IPS-NIHi11 (cell line): ENCODE measurements at regions not wholly inside any gene's neighbourhood (a gene's known extent, or its start where the extent isn't known, plus 50 kb on each side); places are given as distances from the start of the nearest gene placed in this dataset.

Experiments
- DNase-seq: peaks from one replicate; pipeline ENCODE4 v3.0.0; 2012; ENCODE audit warnings: mixed read lengths, low spot score

DNA sequence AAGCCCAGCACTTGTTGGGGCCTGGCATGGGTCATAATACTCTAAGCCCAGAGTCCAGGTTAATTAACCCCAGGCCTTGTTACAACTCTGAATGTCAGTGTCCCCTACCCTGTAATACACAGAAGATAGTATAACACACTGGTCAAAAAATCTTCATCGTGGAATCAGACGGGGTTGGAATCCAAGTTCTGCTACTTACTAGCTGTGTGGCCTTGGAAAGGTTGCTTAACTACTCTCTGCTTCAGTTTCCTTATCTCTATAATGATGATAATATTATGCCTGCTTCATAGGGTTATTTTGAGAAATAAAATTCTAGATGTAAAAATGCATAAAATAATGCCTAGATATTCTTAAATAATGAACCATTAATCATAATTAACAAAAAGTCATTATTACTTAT is 77.8 kb upstream of the CTTNBP2NL start:
- no peak for DNase-seq

DNA sequence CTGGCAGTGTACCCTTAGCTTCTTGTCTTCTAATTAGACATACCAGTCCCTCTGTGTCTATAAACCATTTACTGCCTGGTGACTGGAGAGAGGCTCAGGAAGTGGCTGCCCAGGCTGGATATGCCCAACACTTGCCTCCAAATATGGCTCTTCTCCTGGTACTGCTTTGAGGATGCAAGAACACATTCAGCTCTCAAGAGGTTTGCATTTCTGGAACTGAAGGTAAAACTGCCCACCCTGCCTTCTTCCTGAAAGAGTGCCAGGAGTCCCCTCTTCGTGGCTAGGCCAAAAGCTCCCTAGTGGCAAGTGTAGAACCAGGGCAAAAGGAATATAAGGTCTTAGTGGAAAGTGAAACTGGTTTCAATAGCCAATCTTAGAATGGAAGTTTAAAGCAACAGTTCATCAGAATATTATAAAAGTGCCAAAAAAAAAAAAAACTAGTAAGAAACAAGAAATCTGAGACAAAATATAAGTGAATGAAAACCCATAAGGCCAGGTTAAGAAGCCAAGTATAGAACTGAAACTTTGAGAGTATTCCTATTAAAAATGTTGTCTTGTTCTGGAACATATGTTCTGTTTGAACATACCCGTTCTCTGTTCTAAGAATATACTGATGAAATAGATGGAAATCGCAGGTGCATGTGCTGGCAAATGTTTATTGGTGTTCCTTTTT is 77.2 kb upstream of the CTTNBP2NL start:
- DNase-seq, result no peak

DNA sequence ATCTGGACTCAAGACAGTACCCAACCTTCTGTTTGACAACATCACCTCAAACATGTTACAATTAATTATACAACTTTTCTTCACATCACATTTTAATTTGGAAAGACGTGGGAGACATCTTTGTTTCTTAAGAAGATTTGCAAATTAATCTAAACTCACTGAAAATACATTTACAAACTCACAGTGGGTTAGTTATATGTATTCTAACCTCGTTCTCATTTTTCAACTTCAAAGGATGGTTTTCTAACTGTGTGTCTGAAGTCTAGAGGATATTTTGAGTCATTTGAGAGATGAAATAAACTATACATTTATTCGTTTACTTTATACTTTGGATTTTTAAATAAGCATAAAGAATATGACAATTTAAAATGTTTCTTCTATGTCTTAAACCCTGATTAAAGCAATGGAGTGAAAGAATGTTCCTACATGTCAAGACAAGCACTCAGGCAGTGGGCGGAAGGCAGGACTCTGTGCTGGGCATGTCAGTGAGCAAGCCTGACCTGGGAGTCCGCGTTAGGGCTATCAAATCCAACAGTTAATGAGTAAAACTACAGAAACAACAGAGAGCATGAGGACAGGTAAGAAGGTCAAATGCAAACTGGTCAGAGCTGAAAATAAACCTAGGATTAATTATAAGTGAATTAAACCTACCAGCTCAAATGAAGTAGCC is 76.5 kb upstream of the CTTNBP2NL start:
- DNase-seq, result no peak

DNA sequence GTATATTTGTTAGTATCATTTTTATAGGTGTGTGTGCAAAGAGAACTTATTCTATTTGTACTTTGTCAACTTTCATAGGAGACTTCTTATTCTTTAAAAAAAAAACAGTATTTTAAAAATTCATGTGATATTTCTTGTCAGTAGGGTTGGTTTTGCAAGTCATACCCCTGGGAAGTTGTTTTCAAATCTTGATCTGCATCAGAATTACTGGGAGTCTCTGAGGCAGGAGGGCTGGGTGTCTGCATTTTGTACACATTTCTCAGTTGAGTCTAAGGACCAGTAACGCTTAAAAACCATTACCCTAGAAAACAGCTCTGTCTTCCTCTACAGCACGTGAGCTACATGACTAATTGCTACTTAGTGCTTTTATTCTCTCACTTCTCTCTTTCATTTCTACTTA is 76.0 kb upstream of the CTTNBP2NL start:
- DNase-seq, result no peak

DNA sequence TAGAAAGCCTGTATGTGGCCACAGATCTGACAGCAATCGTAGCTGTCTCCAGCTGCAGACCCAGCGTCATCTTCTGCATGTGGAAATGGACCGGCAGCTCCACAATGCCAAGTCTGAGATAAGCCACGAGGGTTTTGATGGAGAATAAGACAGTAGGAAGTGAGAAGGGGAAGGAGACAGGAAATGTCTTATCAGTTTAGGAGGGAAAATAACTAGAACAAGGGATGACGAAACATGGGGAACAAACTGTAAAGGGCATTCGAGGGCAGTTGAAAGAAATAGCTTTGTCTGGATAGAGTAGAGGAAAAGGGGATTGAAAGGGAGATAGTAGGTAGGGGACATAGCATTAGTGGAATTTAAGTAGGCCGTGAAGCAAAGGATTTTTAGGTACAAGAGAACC is 74.0 kb upstream of the CTTNBP2NL start:
- DNase-seq, result no peak

DNA sequence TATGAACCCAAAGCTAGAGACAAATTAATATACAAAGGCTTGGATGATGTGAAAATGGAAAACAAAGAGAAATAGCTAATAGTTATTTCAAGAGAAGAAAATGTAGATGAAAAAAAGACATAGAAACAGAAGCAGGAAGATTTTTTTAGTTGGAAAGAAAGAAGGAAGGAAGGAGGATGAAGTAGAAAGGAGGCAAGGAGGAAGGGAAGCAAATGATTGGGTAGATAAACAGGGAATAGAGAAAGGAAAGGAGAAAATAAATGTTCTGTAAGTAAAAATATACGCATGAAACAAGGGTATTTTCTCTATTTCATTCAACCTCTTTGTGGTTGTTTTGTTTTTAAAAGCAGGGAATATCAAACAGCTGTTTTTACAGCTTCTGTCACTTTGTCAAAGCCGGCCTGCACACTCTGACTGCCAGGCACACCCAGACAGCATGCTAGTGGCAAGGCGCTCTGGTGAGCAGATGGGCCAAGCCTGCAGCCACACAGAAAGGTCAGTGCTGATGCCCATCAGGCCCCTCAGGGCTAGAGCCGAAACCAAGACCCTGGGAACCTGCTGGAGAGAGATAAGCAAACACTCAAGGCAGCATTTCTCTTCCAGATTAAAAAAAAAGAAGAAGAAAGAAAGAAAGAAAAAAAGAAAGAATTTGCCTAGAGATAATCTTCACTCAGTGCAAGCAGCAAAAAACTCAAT is 72.9 kb upstream of the CTTNBP2NL start:
- no peak for DNase-seq

DNA sequence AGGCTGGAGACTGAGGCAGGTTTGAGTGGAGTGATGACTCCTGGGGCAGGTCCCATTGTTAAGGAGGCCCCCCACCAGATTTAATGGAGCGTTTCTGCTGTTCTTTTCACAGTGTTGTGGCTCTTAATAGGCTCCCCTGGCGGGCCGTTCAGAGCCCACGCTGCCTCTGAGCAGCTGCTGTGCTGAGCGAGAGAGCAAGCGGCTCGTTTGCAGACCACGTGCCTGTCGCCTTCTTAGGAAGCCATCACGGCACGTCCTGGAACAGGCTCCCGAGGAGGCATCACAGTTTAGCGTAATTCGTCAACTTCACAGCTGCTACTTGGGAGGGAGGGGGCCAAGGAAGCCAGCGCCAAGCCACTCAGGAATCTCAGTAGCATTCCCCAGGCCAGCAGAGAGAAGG is 70.5 kb upstream of the CTTNBP2NL start:
- DNase-seq, result peak; percentile 21

DNA sequence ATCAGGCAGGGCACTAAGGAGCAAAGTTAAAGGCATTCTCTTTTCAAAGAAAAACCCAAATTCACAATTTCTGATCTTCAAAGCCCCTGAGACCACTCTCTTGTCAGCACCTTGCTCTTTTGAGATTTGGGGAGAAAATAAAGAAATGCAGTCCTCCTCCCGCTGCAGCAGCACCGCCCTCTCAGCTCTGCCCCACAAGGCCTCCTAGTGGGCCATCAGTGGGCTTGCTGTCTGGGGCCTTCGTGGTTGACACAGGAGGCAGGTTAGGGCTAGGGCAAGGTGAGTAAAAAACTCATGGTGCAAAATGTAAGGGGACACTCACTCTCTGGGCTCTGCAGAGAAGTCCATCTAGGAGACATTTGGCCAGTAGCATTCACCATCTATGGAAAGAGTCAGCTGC is 67.4 kb upstream of the CTTNBP2NL start:
- no peak for DNase-seq

DNA sequence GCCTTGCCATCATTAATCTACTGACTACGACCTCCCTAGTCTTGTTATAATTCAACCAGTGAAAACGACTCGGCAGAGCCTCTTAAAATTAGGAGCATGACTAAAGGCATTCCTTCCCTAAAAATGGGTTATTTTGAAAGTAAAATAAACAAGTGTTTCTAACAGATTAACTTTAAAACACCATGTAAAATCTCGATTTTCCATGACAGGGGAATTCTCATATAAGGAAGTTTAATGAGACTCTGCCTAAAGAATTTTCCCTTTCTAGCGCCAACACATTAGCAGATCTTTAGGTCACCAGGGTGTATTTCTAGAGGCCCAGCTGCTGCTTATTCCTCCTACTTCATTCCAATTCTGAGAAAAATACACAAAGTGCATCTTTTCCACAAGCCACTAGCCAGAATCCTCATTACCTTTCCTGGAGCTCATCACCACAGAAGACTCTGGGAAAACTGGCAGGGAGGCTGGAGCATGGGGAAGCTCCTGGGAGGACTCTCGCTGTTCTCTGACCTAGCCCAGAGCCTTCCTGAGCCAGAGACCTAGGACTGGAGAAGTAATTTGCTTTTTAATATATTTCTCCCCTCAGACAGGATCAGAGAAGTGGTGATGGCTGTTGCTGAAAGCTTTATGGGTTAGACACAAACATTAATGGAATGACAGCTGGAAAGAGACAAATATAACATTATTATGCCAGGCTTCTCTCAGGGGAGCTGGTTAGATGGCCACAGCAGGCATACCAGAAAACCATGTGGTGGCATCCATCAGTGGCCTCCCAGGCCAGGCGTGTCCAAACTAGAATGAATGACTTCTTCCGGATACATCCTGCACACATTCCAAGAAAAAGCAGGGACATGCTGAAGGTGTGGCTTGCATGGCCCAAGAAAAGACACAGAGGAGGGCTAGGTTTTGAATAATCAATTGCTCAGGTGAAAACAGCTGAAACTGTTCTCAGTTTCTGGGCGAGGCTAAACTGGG is 63.6 kb upstream of the CTTNBP2NL start:
- no peak for DNase-seq

DNA sequence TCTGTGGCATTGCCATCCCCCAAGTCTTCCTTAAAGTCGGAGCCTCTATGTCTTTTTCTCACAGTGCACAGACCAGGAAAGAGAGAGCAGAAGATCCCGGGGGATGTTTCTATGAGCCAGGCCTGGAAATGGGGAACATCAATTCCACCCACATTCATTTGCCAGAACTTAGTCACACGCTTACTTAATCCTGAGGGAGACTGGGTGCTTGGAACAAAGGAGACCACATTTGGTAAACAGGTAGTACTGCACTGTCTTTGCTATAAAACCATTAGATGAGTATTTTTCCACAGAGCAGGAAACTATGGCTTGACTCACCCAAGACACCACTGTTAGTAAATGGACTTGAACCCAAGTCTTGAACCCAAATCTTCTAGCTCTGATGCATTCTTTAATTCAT is 60.7 kb upstream of the CTTNBP2NL start:
- DNase-seq, result no peak

DNA sequence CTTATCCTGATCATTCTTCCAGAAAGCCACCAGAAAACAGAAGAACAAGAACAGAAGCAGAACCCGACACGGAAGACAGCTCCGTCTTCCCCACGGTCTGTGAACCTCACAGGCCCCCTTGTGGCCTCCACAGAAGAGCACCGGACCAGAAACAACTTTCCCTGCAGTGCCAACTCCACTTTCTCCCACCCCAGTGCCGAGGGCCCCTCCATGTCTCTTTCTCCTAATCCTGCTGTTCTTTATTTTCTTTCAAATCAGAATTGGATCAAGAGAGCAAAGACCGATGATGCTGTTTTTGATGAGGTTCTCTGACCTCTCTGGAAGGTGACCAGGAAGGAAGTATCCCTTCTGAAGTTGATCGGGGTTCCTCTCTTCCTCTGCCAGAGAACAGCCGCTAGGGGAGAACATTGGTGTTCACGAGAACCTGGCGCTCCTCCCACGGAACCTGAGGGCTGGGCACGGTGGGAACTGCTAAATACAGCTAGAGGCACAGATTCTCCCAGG is 58.9 kb upstream of the CTTNBP2NL start:
- peak; percentile 49 for DNase-seq

DNA sequence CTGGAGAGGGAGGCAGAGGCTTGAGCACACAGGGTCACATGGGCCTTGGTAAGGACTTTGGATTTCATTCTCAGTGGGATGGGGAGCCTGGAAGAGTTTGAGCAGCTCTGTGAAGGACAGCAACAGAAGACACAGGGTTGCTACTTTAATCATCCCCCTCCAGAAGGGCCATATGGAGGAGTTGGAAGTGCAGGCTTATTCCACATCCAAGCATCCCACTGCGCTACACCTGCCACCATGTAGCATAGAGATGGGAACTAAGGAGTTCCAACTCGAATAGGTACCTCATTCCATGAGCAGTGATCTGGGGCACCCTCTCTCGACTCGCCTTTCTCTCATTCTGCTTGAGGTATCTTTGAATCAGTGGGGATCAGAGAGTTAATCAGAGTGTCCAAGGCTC is 54.0 kb upstream of the CTTNBP2NL start:
- DNase-seq, result no peak

DNA sequence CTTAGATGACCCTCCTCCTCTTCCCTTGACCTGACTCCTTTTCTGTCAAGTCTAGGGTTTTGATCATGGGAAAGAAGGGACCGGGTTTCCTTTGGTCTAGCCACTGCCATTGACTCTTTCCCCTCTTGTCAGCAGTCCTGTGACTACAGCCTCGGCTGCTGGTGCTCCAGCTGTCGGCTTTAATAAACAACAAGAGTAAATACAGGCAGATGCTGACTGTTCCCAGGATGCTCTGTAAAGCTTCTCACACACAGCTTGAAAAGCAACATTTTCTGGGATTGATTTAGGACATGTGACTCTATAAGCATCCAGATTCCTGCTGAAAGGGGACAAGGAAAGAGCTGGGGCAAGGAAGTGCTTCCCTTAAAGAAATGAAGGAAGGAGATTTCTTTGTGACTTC is 53.5 kb upstream of the CTTNBP2NL start:
- DNase-seq, result no peak

DNA sequence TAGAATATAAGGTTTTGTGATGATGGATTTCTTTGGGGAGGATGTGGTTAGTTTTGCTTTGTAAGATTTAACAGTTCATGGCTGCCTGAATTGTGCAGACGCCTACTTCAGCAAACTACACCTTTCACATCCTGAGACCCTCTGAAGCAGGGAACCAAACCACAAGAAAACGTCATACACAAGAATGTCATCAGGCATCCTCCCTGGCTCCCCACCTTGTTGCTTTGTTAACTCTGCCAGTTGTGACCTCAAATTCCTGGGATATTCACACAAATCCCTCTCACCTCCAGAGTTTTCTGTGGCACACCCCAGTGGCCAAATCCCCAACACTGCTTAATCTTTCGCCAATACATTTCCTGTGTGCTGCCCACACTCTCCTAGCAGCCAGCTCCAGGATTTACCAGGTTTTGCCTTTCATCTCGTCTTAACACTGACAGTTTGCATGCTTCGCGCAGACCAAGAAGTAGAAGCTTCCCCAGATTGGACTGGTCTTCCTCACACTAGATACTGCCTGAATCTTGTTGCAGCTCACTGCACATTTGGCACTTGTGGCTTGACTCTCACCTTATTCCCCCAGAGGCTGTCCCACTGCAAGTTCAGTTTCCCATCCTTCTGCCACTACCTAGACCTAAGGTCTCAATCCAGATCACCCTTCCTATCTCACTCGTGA is 51.1 kb upstream of the CTTNBP2NL start:
- DNase-seq, result peak; percentile 14
